Brain microvascular endothelial cell (primary cell): ENCODE measurements at regions not wholly inside any gene's neighbourhood (a gene's known extent, or its start where the extent isn't known, plus 50 kb on each side); places are given as distances from the start of the nearest gene placed in this dataset.

Source experiments
- DNase-seq: peaks from one replicate; pipeline ENCODE4 v3.0.0-alpha.2; 2020
- H3K27ac ChIP-seq: fragments of 250-450 bp; sonication (Bioruptor Pico); 2 replicates; pipeline ENCODE4 v1.5.1; 2020; ENCODE audit warnings: mild to moderate bottlenecking, moderate library complexity
- H3K27me3 ChIP-seq: fragments of 250-450 bp; sonication (Bioruptor Pico); replicated peaks from 2 replicates; pipeline ENCODE4 v1.5.1; 2020; ENCODE audit warnings: mild to moderate bottlenecking
- H3K36me3 ChIP-seq: fragments of 250-450 bp; sonication (Bioruptor Pico); replicated peaks from 2 replicates; pipeline ENCODE4 v1.5.1; 2020; ENCODE audit warnings: mild to moderate bottlenecking
- H3K4me3 ChIP-seq: 2 replicates; pipeline ENCODE4 v1.5.1; 2011; ENCODE audit warnings: low read depth, mild to moderate bottlenecking, control low read depth, low read length, moderate library complexity
- in situ Hi-C: cut with HindIII; loops from 2 replicates; pipeline ENCODE4 v1.10.0; 2017; ENCODE audit warnings: low sequenced_read_pairs, low pct_ligation_motif_present
- TF ChIP-seq, protein P1 (sequence below): IDR thresholded peaks from 2 replicates; pipeline ENCODE4 v1.5.1; 2011; ENCODE audit warnings: low read depth, mild to moderate bottlenecking, moderate library complexity, low read length, control low read depth, inconsistent platforms; ENCODE audit errors: missing control alignments

- no peaks in the 10 kb centered on the region for H3K27me3 ChIP-seq
Measured at GRCh38 chr13:106695139-106695538, 127.2 kb upstream of the ARGLU1 start.

DNA sequence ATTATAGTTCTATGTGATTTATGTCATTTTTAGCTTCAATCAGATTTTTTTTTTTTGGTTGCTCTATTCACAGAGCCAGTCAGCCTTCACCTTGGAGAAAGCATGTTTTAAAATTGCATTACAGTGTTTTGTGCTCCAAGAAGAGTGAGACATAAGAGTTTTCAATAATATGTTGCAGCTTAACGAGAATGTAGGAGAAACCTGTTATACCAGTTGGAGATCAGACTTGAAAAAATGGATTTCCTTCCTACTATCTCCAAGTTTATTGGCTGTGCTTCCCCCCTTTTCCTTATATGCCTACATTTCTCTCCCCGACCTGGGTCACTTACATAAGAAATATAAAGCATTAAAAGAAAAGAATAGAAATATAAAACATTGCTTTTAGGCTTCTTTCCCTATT, 123.9 kb upstream of the ARGLU1 start:
- Histone ChIP-seq H3K36me3 (no peaks in the 10 kb centered on the region), H3K27me3 (no peaks in the 10 kb centered on the region), H3K27ac (no peak overlapping the region), H3K4me3 (no peak overlapping the region)
- TF ChIP-seq, protein P1, sequence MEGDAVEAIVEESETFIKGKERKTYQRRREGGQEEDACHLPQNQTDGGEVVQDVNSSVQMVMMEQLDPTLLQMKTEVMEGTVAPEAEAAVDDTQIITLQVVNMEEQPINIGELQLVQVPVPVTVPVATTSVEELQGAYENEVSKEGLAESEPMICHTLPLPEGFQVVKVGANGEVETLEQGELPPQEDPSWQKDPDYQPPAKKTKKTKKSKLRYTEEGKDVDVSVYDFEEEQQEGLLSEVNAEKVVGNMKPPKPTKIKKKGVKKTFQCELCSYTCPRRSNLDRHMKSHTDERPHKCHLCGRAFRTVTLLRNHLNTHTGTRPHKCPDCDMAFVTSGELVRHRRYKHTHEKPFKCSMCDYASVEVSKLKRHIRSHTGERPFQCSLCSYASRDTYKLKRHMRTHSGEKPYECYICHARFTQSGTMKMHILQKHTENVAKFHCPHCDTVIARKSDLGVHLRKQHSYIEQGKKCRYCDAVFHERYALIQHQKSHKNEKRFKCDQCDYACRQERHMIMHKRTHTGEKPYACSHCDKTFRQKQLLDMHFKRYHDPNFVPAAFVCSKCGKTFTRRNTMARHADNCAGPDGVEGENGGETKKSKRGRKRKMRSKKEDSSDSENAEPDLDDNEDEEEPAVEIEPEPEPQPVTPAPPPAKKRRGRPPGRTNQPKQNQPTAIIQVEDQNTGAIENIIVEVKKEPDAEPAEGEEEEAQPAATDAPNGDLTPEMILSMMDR, result no peak
- DNase-seq, result no peak
- in situ Hi-C loops, result no loop called here

More at GRCh38 chr13:106695139-106695538, 127.2 kb upstream of the ARGLU1 start:
- Histone ChIP-seq H3K36me3 (no peaks in the 10 kb centered on the region), H3K4me3 (no peak overlapping the region), H3K27ac (no peak overlapping the region)
- no peak for DNase-seq
- in situ Hi-C loops, result no loop called here
- TF ChIP-seq, protein P1, result no peak

GRCh38 chr13:106691341-106691740, 123.4 kb upstream of the ARGLU1 start:
- DNase-seq, result no peak
- Histone ChIP-seq H3K4me3 (no peak overlapping the region), H3K27me3 (no peaks in the 10 kb centered on the region), H3K27ac (no peak overlapping the region), H3K36me3 (no peaks in the 10 kb centered on the region)
- TF ChIP-seq, protein P1, result no peak
- in situ Hi-C loops, result no loop called here

GRCh38 chr13:106690779-106691178, 122.8 kb upstream of the ARGLU1 start:
- no peak overlapping the region for H3K4me3 ChIP-seq
- no peak for DNase-seq
- in situ Hi-C loops, result no loop called here

GRCh38 chr13:106689906-106690305, 122.0 kb upstream of the ARGLU1 start:
- DNase-seq, result no peak
- in situ Hi-C loops, result no loop called here
- H3K27me3 ChIP-seq, result no peaks in the 10 kb centered on the region
- no peaks in the 10 kb centered on the region for H3K36me3 ChIP-seq
- no peak overlapping the region for H3K4me3 ChIP-seq
- TF ChIP-seq, protein P1, result no peak
- no peak overlapping the region for H3K27ac ChIP-seq

More at GRCh38 chr13:106690779-106691178, 122.8 kb upstream of the ARGLU1 start:
- TF ChIP-seq, protein P1, result no peak
- Histone ChIP-seq H3K36me3 (no peaks in the 10 kb centered on the region), H3K27ac (no peak overlapping the region), H3K27me3 (no peaks in the 10 kb centered on the region)

GRCh38 chr13:106688940-106689339, 121.0 kb upstream of the ARGLU1 start:
- DNase-seq, result no peak
- H3K27me3 ChIP-seq, result no peaks in the 10 kb centered on the region
- H3K4me3 ChIP-seq, result no peak overlapping the region
- H3K27ac ChIP-seq, result no peak overlapping the region
- TF ChIP-seq, protein P1, result no peak
- in situ Hi-C loops, result no loop called here
- H3K36me3 ChIP-seq, result no peaks in the 10 kb centered on the region
